ENCODE measurements at regions not wholly inside any gene's neighbourhood (a gene's known extent, or its start where the extent isn't known, plus 50 kb on each side); places are given as distances from the start of the nearest gene placed in this dataset.

- no peak for DNase-seq
Observed at GRCh38 chr2:15049096-15049993, 416.8 kb downstream of the LRATD1 start.

DNA sequence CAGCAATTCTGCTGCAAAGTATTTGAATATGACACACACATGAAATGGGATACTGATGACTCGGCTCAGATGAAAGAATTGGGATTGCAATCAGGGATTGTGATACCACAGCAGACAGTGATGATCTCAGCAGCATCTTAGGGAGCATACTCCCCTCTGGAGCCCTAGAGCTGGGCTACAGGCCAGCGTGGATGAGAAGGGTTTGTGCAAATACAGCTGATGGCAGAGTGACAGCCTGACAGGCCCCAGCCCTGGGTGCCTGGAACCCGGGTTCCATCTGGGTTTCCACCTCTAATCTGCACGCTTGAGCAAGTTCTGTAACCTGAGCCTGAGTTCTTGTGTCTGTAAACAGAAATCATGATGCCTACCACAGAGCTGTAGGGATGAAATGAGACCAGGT lies 418.0 kb downstream of the LRATD1 start:
- peak; percentile 78 to 96 for DNase-seq

DNA sequence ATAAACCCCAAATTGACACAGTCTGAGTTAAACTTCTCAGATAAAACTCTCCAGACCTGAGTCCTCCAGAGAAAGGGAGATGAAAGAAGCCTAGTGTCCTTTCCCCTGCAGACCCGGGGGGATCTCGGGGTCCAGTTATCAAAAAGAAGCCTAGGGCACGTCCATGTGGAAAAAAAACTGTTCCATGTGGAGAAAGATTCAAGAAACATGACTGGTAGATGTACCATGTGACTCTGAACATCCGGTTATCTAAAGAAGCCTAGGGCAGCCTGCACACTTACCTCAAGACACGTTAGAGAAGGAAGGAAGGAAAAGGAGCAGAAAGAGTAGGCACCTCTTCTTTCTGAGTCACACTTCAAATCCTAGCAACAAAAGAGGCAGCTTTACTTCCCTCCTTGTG lies 421.0 kb downstream of the LRATD1 start:
- no peak for DNase-seq

GRCh38 chr2:15058015-15058720 lies 425.7 kb downstream of the LRATD1 start:
- DNase-seq, result peak in 1 of 2 experiments; percentile 22

- no peak for DNase-seq
Observed at GRCh38 chr2:15058721-15059157, 426.2 kb downstream of the LRATD1 start.

DNA sequence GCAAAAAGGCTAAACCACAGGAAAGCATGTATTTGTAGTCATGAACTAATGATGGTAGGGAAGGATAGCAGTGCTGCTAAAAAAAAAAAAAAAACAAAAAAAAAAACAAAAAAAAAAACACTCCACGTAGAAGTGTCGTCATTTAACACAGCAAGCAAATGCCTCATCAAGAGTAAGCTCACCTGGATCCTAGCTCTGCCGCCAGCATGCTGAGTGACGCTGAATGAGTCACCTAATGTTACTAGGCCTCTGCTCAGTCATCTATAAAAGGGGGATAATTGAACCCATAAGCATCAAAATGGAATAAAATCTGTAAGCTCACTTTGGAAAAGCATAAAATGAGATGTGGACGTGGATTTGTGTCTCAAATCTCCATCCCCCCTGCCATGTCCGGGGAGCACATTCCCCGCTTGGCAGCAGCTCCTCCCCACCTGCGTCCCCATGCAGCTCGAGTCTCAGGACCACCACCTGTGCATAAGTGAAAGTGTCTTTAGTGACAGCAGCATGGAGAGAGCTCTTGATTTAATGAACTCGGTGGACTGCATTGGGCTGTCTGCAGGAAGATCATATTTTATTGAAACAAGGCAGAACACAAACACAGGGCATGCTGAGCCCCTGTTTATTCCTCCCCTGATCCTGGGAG lies 427.5 kb downstream of the LRATD1 start:
- no peak for DNase-seq

- no peak for DNase-seq
Observed at GRCh38 chr2:15061268-15061667, 428.8 kb downstream of the LRATD1 start.

DNA sequence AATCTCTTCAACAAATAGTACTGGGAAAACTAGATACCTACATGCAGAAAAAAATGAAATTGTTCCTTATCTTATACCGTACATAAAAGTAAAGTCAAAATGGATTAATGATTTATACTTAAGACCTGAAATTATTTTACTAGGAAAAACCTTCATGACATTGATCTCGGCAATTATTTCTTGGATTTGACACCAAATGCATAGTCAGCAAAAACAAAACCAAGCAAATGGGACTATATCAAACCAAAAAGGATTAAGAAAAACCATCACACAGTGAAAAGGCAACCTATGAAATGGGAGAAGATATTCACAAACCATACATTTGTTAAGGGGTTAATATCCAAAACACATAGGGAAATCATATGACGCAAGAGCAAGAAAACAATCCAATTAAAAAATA lies 433.6 kb downstream of the LRATD1 start:
- no peak for DNase-seq

DNA sequence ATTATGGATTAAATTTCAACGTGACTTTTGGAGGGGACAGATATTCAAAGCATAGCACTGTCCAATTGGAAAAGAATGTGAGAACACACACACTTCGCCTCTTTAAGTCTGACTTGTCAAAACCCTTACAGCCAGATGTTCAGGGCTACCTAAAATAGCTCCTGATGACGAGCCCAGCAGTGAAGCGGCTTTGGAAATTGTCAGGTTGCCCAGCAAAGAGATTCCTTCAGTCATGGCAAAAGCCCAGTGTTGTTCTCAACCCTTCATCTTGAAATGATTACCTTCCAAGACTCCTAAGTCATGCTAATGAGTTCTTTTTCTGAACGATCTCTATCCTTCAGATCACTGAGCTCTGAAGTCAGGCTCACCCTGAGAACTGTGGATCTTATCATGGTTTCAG lies 436.6 kb downstream of the LRATD1 start:
- no peak for DNase-seq

DNA sequence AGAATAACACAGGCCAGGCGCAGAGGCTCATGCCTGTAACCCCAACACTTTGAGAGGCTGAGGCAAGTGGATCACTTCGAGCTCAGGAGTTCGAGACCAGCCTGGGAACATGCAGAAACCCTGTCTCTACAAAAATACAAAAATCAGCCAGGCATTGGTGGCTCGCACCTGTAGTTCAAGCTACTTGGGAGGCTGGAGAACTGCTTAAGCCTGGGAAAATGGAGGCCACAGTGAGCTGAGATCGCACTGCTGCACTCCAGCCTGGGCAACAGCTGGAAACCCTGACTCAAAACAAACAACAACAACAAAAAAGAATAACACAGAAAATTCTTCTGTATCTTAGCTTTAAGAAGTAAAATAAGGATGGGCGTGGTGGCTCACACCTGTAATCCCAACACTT lies 440.3 kb downstream of the LRATD1 start:
- DNase-seq, result no peak

DNA sequence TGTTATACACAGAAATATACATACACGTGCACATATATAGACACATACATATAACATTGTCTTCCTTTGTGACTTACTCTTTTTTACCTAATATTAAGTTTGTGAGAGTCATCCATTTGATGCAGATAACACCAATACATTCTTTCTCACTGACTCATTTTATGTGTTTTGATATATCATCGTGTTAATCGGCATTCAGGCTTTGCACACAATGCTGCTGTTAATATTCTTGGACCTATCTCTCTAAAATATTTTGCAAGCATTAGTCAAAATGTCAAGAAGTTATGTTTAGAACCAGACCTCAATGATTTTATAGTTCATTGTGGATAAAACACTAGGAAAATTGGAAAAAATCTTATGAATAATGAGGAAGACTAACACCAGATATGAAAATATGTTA lies 441.1 kb downstream of the LRATD1 start:
- DNase-seq, result no peak

- no peak for DNase-seq
Observed at GRCh38 chr2:15074319-15074718, 441.8 kb downstream of the LRATD1 start.

DNA sequence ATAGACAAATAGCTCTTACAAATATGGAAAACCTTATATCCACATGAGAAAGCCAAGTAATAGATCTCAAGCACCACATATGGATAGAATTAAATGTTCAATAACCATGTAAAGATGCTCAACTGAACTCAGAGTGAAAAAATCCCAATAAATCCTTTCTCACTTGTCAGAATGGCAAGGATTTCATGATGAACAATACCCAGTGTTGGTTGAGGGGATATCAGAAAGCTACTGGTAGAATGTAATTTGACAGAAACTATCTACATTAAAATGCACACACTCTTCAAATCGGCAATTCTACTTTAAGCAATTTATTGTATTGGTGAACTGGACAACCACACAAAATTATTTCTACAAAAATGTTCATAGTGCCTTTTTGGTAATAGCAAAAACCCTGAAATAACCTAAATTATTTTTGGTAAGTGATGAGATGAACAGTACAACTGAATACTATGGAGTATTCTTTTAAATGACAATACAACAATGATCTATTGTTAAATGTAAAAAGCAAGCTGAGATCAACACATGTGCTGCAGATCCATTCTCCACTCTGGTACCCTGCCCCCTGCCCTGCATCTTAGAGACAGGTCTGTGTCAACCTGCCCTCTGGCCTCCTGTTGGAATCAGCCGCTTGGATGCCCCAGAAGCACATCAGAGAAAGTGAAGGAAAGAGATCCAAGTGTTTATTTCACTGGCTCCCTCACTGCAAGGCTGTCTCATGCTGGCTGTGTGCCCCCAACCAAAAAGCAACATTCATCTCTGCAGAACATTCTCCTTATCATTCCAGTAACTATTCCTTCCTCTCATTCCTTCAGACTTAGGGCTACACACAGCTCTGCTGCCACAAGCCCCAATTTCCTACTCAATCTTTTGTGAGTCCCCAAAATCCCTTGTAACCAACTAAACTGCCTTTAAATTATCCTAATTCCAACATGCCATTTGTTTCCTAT lies 442.5 kb downstream of the LRATD1 start:
- no peak for DNase-seq

- DNase-seq, result no peak
Observed at GRCh38 chr2:15076668-15077067, 444.2 kb downstream of the LRATD1 start.

- no peak for DNase-seq
Observed at GRCh38 chr2:15081356-15081755, 448.8 kb downstream of the LRATD1 start.

DNA sequence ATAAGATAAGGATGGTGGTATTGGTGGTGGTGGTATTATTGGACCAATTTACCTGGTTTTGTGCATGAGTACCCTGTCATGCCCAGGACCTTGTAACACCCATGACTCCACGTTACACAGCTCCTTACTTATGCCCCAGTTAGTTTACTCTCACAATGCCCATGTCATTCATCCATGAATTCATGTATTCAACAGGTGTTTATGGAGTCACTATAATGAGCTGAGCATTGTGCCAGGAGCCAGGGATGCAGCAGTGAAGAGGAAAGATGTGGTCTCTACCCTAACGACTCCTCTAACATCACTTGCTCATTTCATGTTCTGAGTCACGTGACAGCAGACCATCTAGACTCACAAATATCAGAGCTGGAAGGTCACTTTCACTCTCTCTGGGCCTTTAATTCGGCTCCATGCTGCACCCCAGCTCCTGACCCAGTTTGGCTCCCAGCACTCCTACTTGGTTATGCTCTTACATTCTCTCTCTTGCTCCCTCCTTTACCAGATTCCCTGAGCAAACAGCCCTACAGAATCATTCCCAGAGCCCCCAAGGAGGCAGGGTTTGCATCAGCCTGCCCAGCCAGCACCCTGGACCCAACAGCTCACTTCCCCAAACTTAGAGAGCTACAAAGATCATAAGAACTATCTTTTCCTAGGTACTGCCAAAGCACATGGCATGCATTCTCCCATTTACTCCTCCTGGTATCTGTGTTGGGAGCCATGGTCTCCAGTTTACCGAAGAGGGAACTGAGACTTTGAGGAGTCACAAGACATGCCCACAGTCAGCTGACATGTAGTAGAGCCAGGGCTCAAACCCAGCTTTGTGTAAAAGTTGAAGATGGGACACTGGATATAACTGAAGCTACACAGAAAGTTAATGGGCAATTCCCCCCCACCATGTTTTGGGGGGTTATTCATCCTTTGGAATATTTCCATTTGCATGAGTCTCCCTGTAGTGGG lies 449.9 kb downstream of the LRATD1 start:
- no peak for DNase-seq

- DNase-seq, result no peak
Observed at GRCh38 chr2:15084826-15085489, 452.4 kb downstream of the LRATD1 start.

DNA sequence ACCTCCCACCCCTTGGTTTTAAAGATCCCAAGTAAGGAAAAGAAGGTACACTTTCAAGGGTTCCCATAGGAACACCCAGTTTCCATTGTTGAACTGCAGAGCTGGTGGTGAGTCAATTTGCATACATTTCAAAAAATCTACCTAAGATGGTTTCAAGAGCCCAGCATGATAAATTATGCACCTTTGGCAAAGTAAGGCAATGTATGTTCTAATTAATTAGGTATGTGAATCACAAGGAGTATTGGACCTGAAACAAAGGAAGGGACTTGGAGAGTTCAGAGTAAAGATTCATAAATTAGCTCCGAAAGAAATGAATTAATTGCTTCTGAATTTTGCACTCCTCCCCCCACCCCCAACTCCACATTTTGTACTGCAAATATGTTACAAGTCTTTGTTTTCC lies 459.7 kb downstream of the LRATD1 start:
- no peak for DNase-seq

- peak in 1 of 2 experiments; percentile 7 for DNase-seq
Observed at GRCh38 chr2:15092691-15093090, 460.2 kb downstream of the LRATD1 start.

- DNase-seq, result no peak
Observed at GRCh38 chr2:15094161-15094560, 461.6 kb downstream of the LRATD1 start.

DNA sequence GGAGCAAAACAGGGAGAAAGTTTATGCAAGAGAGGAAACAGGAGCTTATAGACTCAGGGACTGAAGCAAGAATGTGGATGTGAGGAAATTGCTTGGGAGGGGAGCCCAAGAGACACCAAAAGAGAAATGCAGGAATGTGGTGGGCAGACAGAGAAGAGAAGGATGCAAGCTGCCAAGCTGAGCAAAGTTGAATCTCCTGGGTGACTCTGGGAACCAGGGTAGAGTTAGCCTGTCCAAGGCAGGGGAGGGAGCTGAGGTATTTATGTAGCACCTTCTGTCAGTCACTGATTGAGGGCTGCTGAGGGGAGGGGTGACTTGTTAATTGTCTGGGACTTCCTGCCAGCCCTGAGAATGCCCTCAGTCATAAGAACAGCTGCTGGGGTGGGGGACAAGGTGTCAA lies 464.3 kb downstream of the NBAS start:
- DNase-seq, result no peak

Data from NCI-H524 (cell line).